ENCODE measurements at regions not wholly inside any gene's neighbourhood (a gene's known extent, or its start where the extent isn't known, plus 50 kb on each side); places are given as distances from the start of the nearest gene placed in this dataset.

DNA sequence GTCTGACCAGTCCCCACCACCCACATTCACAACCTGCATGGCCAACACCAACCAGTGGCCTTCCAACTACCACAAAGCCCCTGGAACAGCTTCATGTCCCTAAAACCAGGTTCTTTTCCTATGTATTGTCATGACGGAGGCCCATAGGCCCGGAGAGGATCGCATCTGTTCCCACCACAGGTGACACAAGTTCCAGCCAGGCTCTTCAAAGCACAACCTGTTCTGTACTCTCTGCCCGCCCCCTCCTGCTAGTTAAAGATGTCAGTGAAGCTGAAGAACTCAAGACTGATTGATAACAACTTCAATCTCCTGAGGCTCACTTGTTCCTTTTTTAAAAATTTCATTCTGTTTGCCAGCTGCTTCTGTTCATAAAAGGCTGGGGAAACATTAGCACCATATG is 121.1 kb upstream of the GUCY1A2 start:
- TF ChIP-seq, protein P1, sequence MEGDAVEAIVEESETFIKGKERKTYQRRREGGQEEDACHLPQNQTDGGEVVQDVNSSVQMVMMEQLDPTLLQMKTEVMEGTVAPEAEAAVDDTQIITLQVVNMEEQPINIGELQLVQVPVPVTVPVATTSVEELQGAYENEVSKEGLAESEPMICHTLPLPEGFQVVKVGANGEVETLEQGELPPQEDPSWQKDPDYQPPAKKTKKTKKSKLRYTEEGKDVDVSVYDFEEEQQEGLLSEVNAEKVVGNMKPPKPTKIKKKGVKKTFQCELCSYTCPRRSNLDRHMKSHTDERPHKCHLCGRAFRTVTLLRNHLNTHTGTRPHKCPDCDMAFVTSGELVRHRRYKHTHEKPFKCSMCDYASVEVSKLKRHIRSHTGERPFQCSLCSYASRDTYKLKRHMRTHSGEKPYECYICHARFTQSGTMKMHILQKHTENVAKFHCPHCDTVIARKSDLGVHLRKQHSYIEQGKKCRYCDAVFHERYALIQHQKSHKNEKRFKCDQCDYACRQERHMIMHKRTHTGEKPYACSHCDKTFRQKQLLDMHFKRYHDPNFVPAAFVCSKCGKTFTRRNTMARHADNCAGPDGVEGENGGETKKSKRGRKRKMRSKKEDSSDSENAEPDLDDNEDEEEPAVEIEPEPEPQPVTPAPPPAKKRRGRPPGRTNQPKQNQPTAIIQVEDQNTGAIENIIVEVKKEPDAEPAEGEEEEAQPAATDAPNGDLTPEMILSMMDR (IDR thresholded peaks at IDR 0.05), result no peak
- TF ChIP-seq POLR2A (IDR thresholded peaks at IDR 0.05), result no peak
- TF ChIP-seq EP300 (IDR thresholded peaks at IDR 0.05), result no peak
- no peak for TF ChIP-seq POLR2AphosphoS5 (IDR thresholded peaks at IDR 0.05)

All from stomach (tissue), 4 donors.